Brain microvascular endothelial cell (primary cell): ENCODE measurements at regions not wholly inside any gene's neighbourhood (a gene's known extent, or its start where the extent isn't known, plus 50 kb on each side); places are given as distances from the start of the nearest gene placed in this dataset.

Experiments
- DNase-seq: peaks from one replicate; pipeline ENCODE4 v3.0.0-alpha.2; 2020
- H3K27ac ChIP-seq: fragments of 250-450 bp; sonication (Bioruptor Pico); 2 replicates; pipeline ENCODE4 v1.5.1; 2020; ENCODE audit warnings: mild to moderate bottlenecking, moderate library complexity
- H3K27me3 ChIP-seq: fragments of 250-450 bp; sonication (Bioruptor Pico); replicated peaks from 2 replicates; pipeline ENCODE4 v1.5.1; 2020; ENCODE audit warnings: mild to moderate bottlenecking
- H3K36me3 ChIP-seq: fragments of 250-450 bp; sonication (Bioruptor Pico); replicated peaks from 2 replicates; pipeline ENCODE4 v1.5.1; 2020; ENCODE audit warnings: mild to moderate bottlenecking
- H3K4me3 ChIP-seq: 2 replicates; pipeline ENCODE4 v1.5.1; 2011; ENCODE audit warnings: low read depth, mild to moderate bottlenecking, control low read depth, low read length, moderate library complexity
- CTCF ChIP-seq: IDR thresholded peaks from 2 replicates; pipeline ENCODE4 v1.5.1; 2011; ENCODE audit warnings: low read depth, mild to moderate bottlenecking, moderate library complexity, low read length, control low read depth, inconsistent platforms; ENCODE audit errors: missing control alignments
- in situ Hi-C: cut with HindIII; loops from 2 replicates; pipeline ENCODE4 v1.10.0; 2017; ENCODE audit warnings: low sequenced_read_pairs, low pct_ligation_motif_present

GRCh38 chr16:35823342-35823741, 2363.9 kb downstream of the TP53TG3F start:
- H3K27ac ChIP-seq = no peak overlapping the region
- TF ChIP-seq CTCF = no peak

GRCh38 chr16:35841632-35842031, 2382.2 kb downstream of the TP53TG3F start:
- no peak overlapping the region for H3K4me3 ChIP-seq
- H3K27ac ChIP-seq = no peak overlapping the region
- no peak for TF ChIP-seq CTCF
- in situ Hi-C loops = no loop called here
- no peaks in the 10 kb centered on the region for H3K27me3 ChIP-seq
- no peaks in the 10 kb centered on the region for H3K36me3 ChIP-seq
- DNase-seq = no peak

More at GRCh38 chr16:35823342-35823741, 2363.9 kb downstream of the TP53TG3F start:
- in situ Hi-C loops = no loop called here
- Histone ChIP-seq H3K27me3 (no peaks in the 10 kb centered on the region), H3K36me3 (no peaks in the 10 kb centered on the region), H3K4me3 (no peak overlapping the region)
- DNase-seq = no peak

GRCh38 chr16:35862242-35862641, 2402.8 kb downstream of the TP53TG3F start:
- in situ Hi-C loops = no loop called here
- no peaks in the 10 kb centered on the region for H3K27me3 ChIP-seq
- no peak overlapping the region for H3K4me3 ChIP-seq
- no peak overlapping the region for H3K27ac ChIP-seq
- TF ChIP-seq CTCF = no peak
- DNase-seq = no peak
- H3K36me3 ChIP-seq = no peaks in the 10 kb centered on the region

- TF ChIP-seq CTCF = no peak
- Histone ChIP-seq H3K4me3 (no peak overlapping the region), H3K27me3 (no peaks in the 10 kb centered on the region), H3K36me3 (no peaks in the 10 kb centered on the region), H3K27ac (no peak overlapping the region)
- DNase-seq = no peak
- in situ Hi-C loops = no loop called here
Measured at GRCh38 chr16:35868630-35869029, 2409.2 kb downstream of the TP53TG3F start.

GRCh38 chr16:35873472-35873871, 2414.1 kb downstream of the TP53TG3F start:
- no peak for TF ChIP-seq CTCF

GRCh38 chr16:35881654-35882053, 2422.2 kb downstream of the TP53TG3F start:
- H3K4me3 ChIP-seq = no peak overlapping the region
- H3K36me3 ChIP-seq = no peaks in the 10 kb centered on the region
- no peak for TF ChIP-seq CTCF
- no peak overlapping the region for H3K27ac ChIP-seq
- no peaks in the 10 kb centered on the region for H3K27me3 ChIP-seq
- DNase-seq = no peak
- in situ Hi-C loops = no loop called here

More at GRCh38 chr16:35873472-35873871, 2414.1 kb downstream of the TP53TG3F start:
- Histone ChIP-seq H3K36me3 (no peaks in the 10 kb centered on the region), H3K27ac (no peak overlapping the region), H3K4me3 (no peak overlapping the region), H3K27me3 (no peaks in the 10 kb centered on the region)
- in situ Hi-C loops = no loop called here
- DNase-seq = no peak
